GM12891 (cell line): ENCODE measurements at regions not wholly inside any gene's neighbourhood (a gene's known extent, or its start where the extent isn't known, plus 50 kb on each side); places are given as distances from the start of the nearest gene placed in this dataset.
A peak's percentile ranks its signal among the peaks of the same experiment; 100 is the strongest.

Experiments used
- DNase-seq: peaks from one replicate; pipeline ENCODE4 v3.0.0; 2011; ENCODE audit warnings: low spot score; ENCODE audit not compliant: insufficient read length
- FAIRE-seq: peaks from 2 replicates; lab custom pipeline; 2011; peaks lifted over from hg19 to GRCh38; lab: Jason Lieb, UNC
- PAX5 ChIP-seq: IDR thresholded peaks from 2 replicates; pipeline ENCODE4 v1.6.1; 2011; ENCODE audit warnings: low read length, moderate library complexity, mild to moderate bottlenecking; ENCODE audit not compliant: insufficient read depth, severe bottlenecking
- POLR2A ChIP-seq: IDR thresholded peaks from 2 replicates; pipeline ENCODE4 v1.6.1; 2011; ENCODE audit warnings: low read depth, low read length, control low read depth
- POLR2AphosphoS5 ChIP-seq: IDR thresholded peaks from 2 replicates; pipeline ENCODE4 v1.6.1; 2011; ENCODE audit warnings: low read depth, low read length, control low read depth
- POU2F2 ChIP-seq: IDR thresholded peaks from 2 replicates; pipeline ENCODE4 v1.6.1; 2011; ENCODE audit warnings: low read depth, mild to moderate bottlenecking, control low read depth, low read length, moderate library complexity
- SPI1 ChIP-seq: IDR thresholded peaks from 2 replicates; pipeline ENCODE4 v1.6.1; 2011; ENCODE audit warnings: low read depth, low read length, control low read depth
- TAF1 ChIP-seq: IDR thresholded peaks from 2 replicates; pipeline ENCODE4 v1.6.1; 2011; ENCODE audit warnings: low read depth, low read length, control low read depth

GRCh38 chr6:6412221-6412620, 91.8 kb upstream of the F13A1 start:
- FAIRE-seq (no peak), DNase-seq (no peak)
- TF ChIP-seq POU2F2 (no peak), TAF1 (no peak), SPI1 (no peak)

GRCh38 chr6:6412700-6413099, 92.2 kb upstream of the F13A1 start:
- no peak for DNase-seq
- no peak for TF ChIP-seq SPI1
- TF ChIP-seq POU2F2 = no peak
- no peak for TF ChIP-seq TAF1
- no peak for TF ChIP-seq POLR2A
- TF ChIP-seq PAX5 = no peak
- no peak for TF ChIP-seq POLR2AphosphoS5
- no peak for FAIRE-seq

GRCh38 chr6:6414931-6415330, 94.5 kb upstream of the F13A1 start:
- FAIRE-seq (no peak), DNase-seq (no peak)
- TF ChIP-seq PAX5 (no peak), POLR2A (no peak), POLR2AphosphoS5 (no peak), POU2F2 (no peak), TAF1 (no peak), SPI1 (no peak)

- no peak for FAIRE-seq
- no peak for DNase-seq
- TF ChIP-seq POU2F2 = no peak
- no peak for TF ChIP-seq TAF1
- TF ChIP-seq POLR2AphosphoS5 = no peak
- no peak for TF ChIP-seq PAX5
- no peak for TF ChIP-seq POLR2A
Observed at GRCh38 chr6:6417475-6417874, 97.0 kb upstream of the F13A1 start.

GRCh38 chr6:6418421-6418820, 98.0 kb upstream of the F13A1 start:
- DNase-seq (no peak), FAIRE-seq (no peak)
- TF ChIP-seq POU2F2 (no peak), PAX5 (no peak), TAF1 (no peak), POLR2A (no peak), POLR2AphosphoS5 (no peak), SPI1 (no peak)

- DNase-seq (no peak), FAIRE-seq (peak; percentile 23)
- TF ChIP-seq TAF1 = no peak
- no peak for TF ChIP-seq SPI1
- TF ChIP-seq POLR2AphosphoS5 = no peak
- no peak for TF ChIP-seq POLR2A
- no peak for TF ChIP-seq POU2F2
- TF ChIP-seq PAX5 = no peak
Observed at GRCh38 chr6:6420107-6420506, 99.6 kb upstream of the F13A1 start.

- no peak for FAIRE-seq
- no peak for TF ChIP-seq POLR2A
- no peak for TF ChIP-seq SPI1
- no peak for TF ChIP-seq POU2F2
- no peak for TF ChIP-seq POLR2AphosphoS5
- TF ChIP-seq PAX5 = no peak
- TF ChIP-seq TAF1 = no peak
- DNase-seq = no peak
Observed at GRCh38 chr6:6434151-6434550, 113.7 kb upstream of the F13A1 start.

- TF ChIP-seq SPI1 (no peak), POLR2A (no peak), TAF1 (no peak), PAX5 (no peak), POLR2AphosphoS5 (no peak), POU2F2 (no peak)
- no peak for DNase-seq
- FAIRE-seq = no peak
Observed at GRCh38 chr6:6434723-6435122, 114.3 kb upstream of the F13A1 start.

- DNase-seq (no peak), FAIRE-seq (no peak)
- TF ChIP-seq POLR2AphosphoS5 (no peak), TAF1 (no peak), PAX5 (no peak), POU2F2 (no peak), SPI1 (no peak), POLR2A (no peak)
Observed at GRCh38 chr6:6436366-6436765, 115.9 kb upstream of the F13A1 start.

GRCh38 chr6:6436946-6437345, 116.5 kb upstream of the F13A1 start:
- no peak for FAIRE-seq
- no peak for TF ChIP-seq PAX5
- TF ChIP-seq TAF1 = no peak
- TF ChIP-seq SPI1 = no peak
- TF ChIP-seq POLR2AphosphoS5 = no peak
- no peak for DNase-seq
